Astrocyte of the cerebellum (primary cell): ENCODE measurements at regions not wholly inside any gene's neighbourhood (a gene's known extent, or its start where the extent isn't known, plus 50 kb on each side); places are given as distances from the start of the nearest gene placed in this dataset.

Source experiments
- DNase-seq: peaks from one replicate; pipeline ENCODE4 v3.0.0-alpha.2; 2011; ENCODE audit warnings: low read depth
- H3K4me3 ChIP-seq: 2 replicates; pipeline ENCODE4 v1.5.1; 2011; ENCODE audit warnings: mild to moderate bottlenecking, low read depth, low read length, moderate library complexity
- CTCF ChIP-seq: IDR thresholded peaks from 2 replicates; pipeline ENCODE4 v1.5.1; 2012; ENCODE audit warnings: low read length, low read depth, moderate library complexity, mild to moderate bottlenecking; ENCODE audit errors: missing control alignments
- in situ Hi-C: cut with HindIII; loops from 2 replicates; pipeline ENCODE4 v1.10.0; 2017; ENCODE audit warnings: low sequenced_read_pairs

- no peak overlapping the region for H3K4me3 ChIP-seq
- DNase-seq: no peak
- in situ Hi-C loops: no loop called here
- TF ChIP-seq CTCF: no peak
Observed at GRCh38 chr9:82637368-82637767, 425.6 kb downstream of the RASEF start.

GRCh38 chr9:82645600-82645999 lies 417.3 kb downstream of the RASEF start:
- in situ Hi-C loops: no loop called here
- no peak overlapping the region for H3K4me3 ChIP-seq
- no peak for DNase-seq
- no peak for TF ChIP-seq CTCF

- DNase-seq: no peak
- H3K4me3 ChIP-seq: no peak overlapping the region
- in situ Hi-C loops: no loop called here
- TF ChIP-seq CTCF: no peak
Observed at GRCh38 chr9:82650368-82650767, 412.6 kb downstream of the RASEF start.

- no peak overlapping the region for H3K4me3 ChIP-seq
- TF ChIP-seq CTCF: no peak
- DNase-seq: no peak
- in situ Hi-C loops: no loop called here
Observed at GRCh38 chr9:82651474-82651873, 411.5 kb downstream of the RASEF start.

GRCh38 chr9:82665324-82665723 lies 397.6 kb downstream of the RASEF start:
- TF ChIP-seq CTCF: no peak
- no peak overlapping the region for H3K4me3 ChIP-seq
- in situ Hi-C loops: no loop called here
- DNase-seq: no peak

- no peak for TF ChIP-seq CTCF
- DNase-seq: no peak
- H3K4me3 ChIP-seq: no peak overlapping the region
- in situ Hi-C loops: no loop called here
Observed at GRCh38 chr9:82668689-82669199, 394.2 kb downstream of the RASEF start.

- no peak overlapping the region for H3K4me3 ChIP-seq
- TF ChIP-seq CTCF: no peak
- in situ Hi-C loops: no loop called here
- no peak for DNase-seq
Observed at GRCh38 chr9:82670000-82670399, 392.9 kb downstream of the RASEF start.
